ENCODE measurements at regions not wholly inside any gene's neighbourhood (a gene's known extent, or its start where the extent isn't known, plus 50 kb on each side); places are given as distances from the start of the nearest gene placed in this dataset.

DNA sequence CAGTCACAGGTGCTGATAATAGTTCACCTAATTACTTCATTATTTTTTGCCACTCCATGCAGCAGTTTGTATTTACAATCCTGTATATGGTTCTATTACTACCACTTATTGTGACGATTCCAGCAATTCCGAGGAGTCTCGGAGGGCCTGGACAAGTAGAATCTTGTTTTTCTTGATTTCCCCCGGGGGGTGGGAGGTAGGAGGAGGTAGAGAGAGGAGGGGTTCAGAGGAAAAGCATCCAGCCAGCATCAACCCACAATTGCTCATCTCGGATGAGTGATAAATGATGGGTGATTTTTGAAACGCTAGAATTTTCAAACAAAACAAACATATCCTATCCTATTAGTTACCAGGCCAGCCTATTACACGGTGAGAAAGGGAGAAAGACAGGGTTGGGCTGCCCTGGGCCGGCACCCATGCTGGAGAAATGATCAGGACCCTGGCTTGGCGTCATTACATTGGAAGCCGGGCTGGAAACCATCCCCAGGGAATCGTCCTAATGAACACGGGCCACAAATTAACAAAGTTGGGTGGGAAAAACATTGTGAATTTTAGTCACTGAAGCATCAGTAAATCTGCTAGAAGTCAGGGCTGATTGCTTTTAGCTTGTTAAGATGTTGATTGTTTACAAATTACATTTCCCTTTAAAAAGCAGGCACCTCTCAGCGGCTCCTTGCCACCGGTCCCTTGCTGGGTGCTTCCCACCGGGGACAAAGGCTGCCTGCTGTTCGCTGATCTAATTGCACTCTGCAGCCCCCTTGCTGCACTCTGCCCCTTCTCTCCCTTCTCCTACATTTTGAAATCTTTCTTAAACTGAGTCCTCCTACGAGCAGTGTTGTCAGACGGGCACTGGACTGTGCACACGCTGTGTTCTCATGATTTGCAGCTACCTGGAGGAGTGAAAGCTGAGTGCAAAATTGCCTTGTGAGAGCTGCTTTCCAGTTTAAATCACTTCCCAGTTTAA, 95.5 kb downstream of the FAM204A start:
- Histone ChIP-seq H3K36me3 (ENCODE audit: insufficient read depth, low read length) (no peaks in the 10 kb centered on the region), H3K27me3 (ENCODE audit: insufficient read depth, low read length) (peaks cover 60% of the 10 kb centered on the region), H2AFZ (ENCODE audit: low read depth, low read length) (no peak overlapping the region), H3K9me3 (ENCODE audit: low read length) (no peaks in the 10 kb centered on the region), H3K4me3 (ENCODE audit: low read length) (no peak overlapping the region), H3K4me1 (ENCODE audit: insufficient read depth, low read length) (no peaks in the 10 kb centered on the region)

DNA sequence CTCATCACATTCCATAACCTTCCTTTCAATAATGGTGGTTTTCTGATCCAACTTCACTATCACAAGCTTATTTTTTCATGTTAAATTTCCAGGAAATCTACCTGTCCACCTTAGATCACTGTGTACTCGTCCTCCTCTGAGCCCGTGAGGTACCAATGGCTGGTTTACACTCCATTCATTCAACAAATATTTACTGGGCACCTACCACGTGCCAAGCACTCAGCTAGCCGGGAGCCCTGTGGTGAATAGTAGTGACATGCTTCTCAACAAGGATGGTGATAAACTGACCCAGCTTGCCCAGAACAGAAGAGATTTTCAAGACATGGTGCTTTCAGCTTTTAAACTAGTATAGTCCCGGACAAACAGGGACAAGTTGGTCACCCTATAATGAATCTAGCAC, 98.2 kb downstream of the FAM204A start:
- H3K36me3 ChIP-seq (ENCODE audit: insufficient read depth, low read length) = no peaks in the 10 kb centered on the region
- H3K4me3 ChIP-seq (ENCODE audit: low read length) = no peak overlapping the region
- peaks cover 59% of the 10 kb centered on the region for H3K27me3 ChIP-seq (ENCODE audit: insufficient read depth, low read length)
- no peaks in the 10 kb centered on the region for H3K9me3 ChIP-seq (ENCODE audit: low read length)
- H3K4me1 ChIP-seq (ENCODE audit: insufficient read depth, low read length) = no peaks in the 10 kb centered on the region
- H2AFZ ChIP-seq (ENCODE audit: low read depth, low read length) = no peak overlapping the region

DNA sequence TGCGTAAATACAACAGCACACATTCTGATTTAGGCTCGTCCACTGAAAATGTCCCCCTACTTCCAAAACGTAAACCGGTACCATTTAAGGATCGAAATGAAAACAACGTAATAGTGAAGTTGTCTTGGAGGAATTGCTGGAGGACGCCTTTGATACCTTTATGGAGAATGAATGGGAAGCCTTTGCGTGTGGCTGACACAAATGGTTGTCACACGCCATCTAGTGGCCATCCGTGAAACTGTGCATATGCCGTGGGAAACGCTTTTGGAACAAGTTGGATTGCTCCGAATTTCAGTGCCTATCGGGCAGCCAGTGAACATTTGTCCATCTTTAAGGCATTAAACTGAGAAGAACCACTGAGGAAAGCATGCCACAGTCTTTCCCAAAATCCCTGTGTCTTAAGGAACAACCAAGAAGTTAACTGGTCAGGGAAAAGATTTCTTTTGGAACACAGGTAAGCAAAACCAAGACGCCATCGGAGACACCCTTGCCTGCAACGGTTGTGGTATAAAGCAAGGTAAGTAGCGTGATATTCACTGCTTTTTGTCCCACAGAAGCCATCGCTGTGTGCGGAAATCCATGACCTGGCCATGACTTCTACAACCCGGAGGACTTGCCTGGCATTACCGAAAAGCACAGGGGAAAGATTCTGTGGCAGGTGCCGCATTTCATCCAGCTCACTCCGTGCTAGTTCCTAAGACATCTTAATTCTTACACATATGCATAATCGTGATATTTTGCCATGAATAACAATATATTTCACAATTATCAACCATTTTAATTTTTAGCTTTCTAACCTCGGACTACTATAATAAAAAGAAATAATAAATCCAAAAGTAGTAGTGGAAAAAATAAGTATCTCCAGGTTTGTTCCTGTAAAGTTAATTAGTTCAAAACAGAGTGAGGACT, 100.6 kb downstream of the FAM204A start:
- Histone ChIP-seq H3K27me3 (ENCODE audit: insufficient read depth, low read length) (peaks cover 60% of the 10 kb centered on the region), H3K4me1 (ENCODE audit: insufficient read depth, low read length) (no peaks in the 10 kb centered on the region), H3K9me3 (ENCODE audit: low read length) (no peaks in the 10 kb centered on the region), H3K4me3 (ENCODE audit: low read length) (no peak overlapping the region), H2AFZ (ENCODE audit: low read depth, low read length) (no peak overlapping the region), H3K36me3 (ENCODE audit: insufficient read depth, low read length) (no peaks in the 10 kb centered on the region)

DNA sequence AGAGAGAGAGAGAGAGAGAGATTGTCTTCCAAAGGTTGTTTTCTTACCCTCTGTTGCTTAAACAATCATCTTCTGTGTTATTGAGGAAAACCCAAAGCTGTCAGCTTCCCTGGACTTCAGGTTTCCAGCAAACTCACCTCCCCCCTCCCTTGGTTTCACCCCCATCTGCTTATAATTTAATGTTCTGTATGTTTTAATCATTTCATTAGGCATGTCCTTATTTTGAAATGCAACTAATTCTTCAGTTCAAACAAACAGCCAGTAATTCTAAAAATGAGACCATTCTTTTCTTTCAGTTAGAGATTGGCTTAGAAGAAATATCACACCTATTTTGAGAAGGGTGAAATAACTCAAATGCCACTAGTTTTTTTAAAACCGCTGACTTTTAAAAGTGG, 102.9 kb downstream of the FAM204A start:
- no peaks in the 10 kb centered on the region for H3K36me3 ChIP-seq (ENCODE audit: insufficient read depth, low read length)
- H3K4me1 ChIP-seq (ENCODE audit: insufficient read depth, low read length) = no peaks in the 10 kb centered on the region
- H2AFZ ChIP-seq (ENCODE audit: low read depth, low read length) = no peak overlapping the region
- no peak overlapping the region for H3K4me3 ChIP-seq (ENCODE audit: low read length)
- no peaks in the 10 kb centered on the region for H3K9me3 ChIP-seq (ENCODE audit: low read length)
- H3K27me3 ChIP-seq (ENCODE audit: insufficient read depth, low read length) = peaks cover 53% of the 10 kb centered on the region

DNA sequence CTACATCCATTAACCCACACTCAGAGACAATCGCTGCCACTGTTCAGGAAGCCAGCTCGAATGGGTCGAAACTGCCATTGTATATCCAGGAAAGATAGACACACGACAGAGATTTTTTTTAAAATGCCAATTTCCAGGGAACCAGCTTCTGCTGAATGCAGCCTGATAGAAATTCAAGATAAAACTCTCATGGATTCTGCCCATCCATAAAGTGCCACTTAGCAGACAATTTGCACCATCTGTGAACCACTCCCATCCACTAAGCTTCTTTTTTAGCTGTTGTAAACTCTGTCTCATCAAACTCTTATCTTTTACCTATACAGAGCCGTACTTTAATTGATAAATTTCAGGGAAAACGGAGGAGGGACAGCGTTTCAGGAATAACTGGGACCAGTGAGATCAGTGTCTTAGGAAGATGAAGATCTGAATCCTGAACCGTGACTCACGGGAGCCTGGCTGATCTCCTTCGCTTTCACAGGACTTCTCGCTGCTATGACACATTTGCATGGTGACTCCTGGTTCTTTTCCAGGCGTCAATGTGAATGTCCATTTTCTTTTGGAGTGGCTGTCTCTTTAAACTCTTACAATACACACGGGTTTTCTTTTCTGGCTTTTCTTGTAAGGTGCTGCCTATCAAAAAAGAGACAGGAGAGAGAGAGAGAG, 103.4 kb downstream of the FAM204A start:
- Histone ChIP-seq H3K9me3 (ENCODE audit: low read length) (no peaks in the 10 kb centered on the region), H3K27me3 (ENCODE audit: insufficient read depth, low read length) (peaks cover 47% of the 10 kb centered on the region), H2AFZ (ENCODE audit: low read depth, low read length) (no peak overlapping the region)

DNA sequence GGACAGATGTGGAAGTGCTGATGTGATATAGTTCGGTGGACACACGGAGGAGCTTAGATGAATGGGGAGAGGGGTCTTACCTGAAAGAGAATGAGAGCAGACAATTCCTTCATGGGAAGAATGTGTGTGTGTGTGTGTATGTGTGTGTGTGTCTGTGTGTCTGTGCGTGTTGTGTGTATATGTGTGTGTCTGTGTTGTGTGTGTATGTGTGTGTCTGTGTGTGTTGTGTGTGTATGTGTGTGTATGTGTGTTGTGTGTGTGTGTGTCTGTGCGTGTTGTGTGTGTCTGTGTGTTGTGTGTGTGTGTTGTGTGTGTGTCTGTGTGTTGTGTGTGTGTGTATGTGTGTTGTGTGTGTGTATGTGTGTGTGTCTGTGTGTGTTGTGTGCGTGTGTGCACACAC, 104.2 kb downstream of the FAM204A start:
- no peaks in the 10 kb centered on the region for H3K9me3 ChIP-seq (ENCODE audit: low read length)
- no peak overlapping the region for H3K4me3 ChIP-seq (ENCODE audit: low read length)
- peaks cover 44% of the 10 kb centered on the region for H3K27me3 ChIP-seq (ENCODE audit: insufficient read depth, low read length)
- H3K36me3 ChIP-seq (ENCODE audit: insufficient read depth, low read length) = no peaks in the 10 kb centered on the region
- no peak overlapping the region for H2AFZ ChIP-seq (ENCODE audit: low read depth, low read length)
- no peaks in the 10 kb centered on the region for H3K4me1 ChIP-seq (ENCODE audit: insufficient read depth, low read length)

More for the DNA sequence above, 103.4 kb downstream of the FAM204A start:
- H3K36me3 ChIP-seq (ENCODE audit: insufficient read depth, low read length) = no peaks in the 10 kb centered on the region
- no peaks in the 10 kb centered on the region for H3K4me1 ChIP-seq (ENCODE audit: insufficient read depth, low read length)
- no peak overlapping the region for H3K4me3 ChIP-seq (ENCODE audit: low read length)

DNA sequence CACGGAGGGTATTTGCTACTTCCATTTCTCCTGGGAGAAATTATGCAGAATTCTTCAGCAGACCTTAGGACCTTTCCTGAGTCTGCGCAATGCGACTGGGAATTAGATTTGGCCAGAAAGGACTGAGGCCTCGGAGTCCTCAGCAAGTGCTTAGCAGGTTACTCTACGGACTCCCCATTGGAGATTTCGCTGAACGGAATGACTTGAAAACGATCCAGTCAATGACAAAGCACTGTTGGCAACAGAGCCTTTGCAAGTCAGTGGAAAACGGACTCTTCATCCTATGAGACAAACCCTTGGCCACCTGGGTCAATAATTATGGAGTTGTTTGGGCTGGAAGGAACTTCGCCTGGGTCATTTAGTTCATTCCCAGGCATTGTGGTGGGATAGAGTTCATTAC, 107.4 kb downstream of the FAM204A start:
- Histone ChIP-seq H3K36me3 (ENCODE audit: insufficient read depth, low read length) (no peaks in the 10 kb centered on the region), H3K4me1 (ENCODE audit: insufficient read depth, low read length) (no peaks in the 10 kb centered on the region), H3K27me3 (ENCODE audit: insufficient read depth, low read length) (peaks cover 37% of the 10 kb centered on the region)

DNA sequence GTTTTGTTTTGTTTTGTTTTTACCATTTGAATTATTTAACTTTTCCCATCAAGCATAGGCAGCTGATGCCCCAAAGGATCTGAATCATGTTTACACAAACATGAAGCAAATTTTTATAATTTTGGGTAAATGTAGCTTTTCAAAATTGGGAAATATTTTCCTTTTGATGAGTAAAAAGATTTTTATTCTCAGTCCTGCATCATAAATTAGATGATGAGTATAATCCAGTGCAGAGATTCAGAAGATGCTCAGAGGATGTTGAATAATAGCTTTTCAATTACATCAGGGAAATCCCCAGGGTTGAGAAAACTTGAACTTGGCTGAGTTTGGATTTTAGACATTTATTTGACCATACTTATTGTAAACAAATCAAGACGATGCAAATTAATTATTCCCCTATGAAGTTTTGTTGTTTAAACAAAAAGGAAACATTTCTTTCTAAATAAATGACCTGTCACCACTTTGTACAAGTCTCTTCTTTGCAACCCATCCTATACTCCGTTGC, 121.7 kb downstream of the FAM204A start:
- Histone ChIP-seq H3K4me1 (ENCODE audit: insufficient read depth, low read length) (peaks cover 2% of the 10 kb centered on the region), H3K4me3 (ENCODE audit: low read length) (no peak overlapping the region), H3K9me3 (ENCODE audit: low read length) (no peaks in the 10 kb centered on the region), H3K36me3 (ENCODE audit: insufficient read depth, low read length) (no peaks in the 10 kb centered on the region), H3K27me3 (ENCODE audit: insufficient read depth, low read length) (no peaks in the 10 kb centered on the region), H2AFZ (ENCODE audit: low read depth, low read length) (no peak overlapping the region)

More for the DNA sequence above, 107.4 kb downstream of the FAM204A start:
- H3K4me3 ChIP-seq (ENCODE audit: low read length) = no peak overlapping the region
- H2AFZ ChIP-seq (ENCODE audit: low read depth, low read length) = no peak overlapping the region
- no peaks in the 10 kb centered on the region for H3K9me3 ChIP-seq (ENCODE audit: low read length)

DNA sequence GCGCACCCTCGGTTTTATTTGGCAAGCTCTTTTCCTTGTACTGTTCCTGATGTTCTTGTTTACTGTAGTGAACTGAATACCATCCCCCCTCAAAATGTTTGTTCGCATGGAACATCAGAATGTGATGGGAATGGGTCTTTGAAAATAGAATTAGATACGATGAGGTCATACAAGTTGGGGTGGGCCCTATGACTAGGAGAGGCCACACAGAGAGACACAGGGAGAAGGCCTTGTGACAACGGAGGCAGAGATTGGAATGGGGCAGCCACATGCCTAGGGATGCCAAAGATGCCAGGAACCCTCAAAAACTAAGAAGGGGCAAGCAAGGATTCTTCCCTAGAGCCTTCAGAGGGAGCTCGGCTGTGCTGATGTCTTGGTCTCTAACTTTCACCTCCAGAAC, 123.6 kb downstream of the FAM204A start:
- H3K36me3 ChIP-seq (ENCODE audit: insufficient read depth, low read length) = no peaks in the 10 kb centered on the region
- no peak overlapping the region for H3K4me3 ChIP-seq (ENCODE audit: low read length)
- no peaks in the 10 kb centered on the region for H3K27me3 ChIP-seq (ENCODE audit: insufficient read depth, low read length)
- H3K4me1 ChIP-seq (ENCODE audit: insufficient read depth, low read length) = peaks cover 2% of the 10 kb centered on the region
- no peak overlapping the region for H2AFZ ChIP-seq (ENCODE audit: low read depth, low read length)
- no peaks in the 10 kb centered on the region for H3K9me3 ChIP-seq (ENCODE audit: low read length)

DNA sequence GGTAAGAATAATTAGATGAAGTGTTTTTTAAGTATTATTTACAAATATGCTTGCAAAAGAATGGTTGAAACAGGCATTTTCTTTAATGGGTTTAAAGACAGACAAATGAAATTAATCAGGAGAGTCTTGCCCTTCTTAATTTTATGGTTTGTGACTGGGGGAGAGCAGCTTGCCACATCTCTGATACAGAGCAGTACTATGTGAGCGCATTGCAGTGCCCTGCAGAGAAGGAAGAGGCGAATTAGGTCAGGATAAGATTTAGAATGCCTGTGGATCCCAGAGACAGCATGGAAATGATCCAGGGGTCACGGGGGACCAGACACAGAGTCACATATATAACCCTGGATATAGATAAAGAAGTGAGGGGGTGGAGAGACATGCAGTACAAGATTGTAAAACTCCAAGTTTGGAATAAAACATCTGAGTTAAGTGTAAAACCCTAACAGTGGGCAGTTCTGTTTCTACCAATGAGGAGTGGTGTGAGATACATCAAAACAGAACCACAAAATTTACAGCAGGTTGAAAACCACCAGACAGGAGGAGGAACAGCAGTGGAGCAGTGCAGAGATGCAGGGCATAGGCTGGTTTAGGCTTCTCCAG, 125.5 kb downstream of the FAM204A start:
- no peak overlapping the region for H2AFZ ChIP-seq (ENCODE audit: low read depth, low read length)
- no peaks in the 10 kb centered on the region for H3K27me3 ChIP-seq (ENCODE audit: insufficient read depth, low read length)
- H3K4me3 ChIP-seq (ENCODE audit: low read length) = no peak overlapping the region
- no peaks in the 10 kb centered on the region for H3K36me3 ChIP-seq (ENCODE audit: insufficient read depth, low read length)
- no peaks in the 10 kb centered on the region for H3K9me3 ChIP-seq (ENCODE audit: low read length)
- peaks cover 2% of the 10 kb centered on the region for H3K4me1 ChIP-seq (ENCODE audit: insufficient read depth, low read length)

DNA sequence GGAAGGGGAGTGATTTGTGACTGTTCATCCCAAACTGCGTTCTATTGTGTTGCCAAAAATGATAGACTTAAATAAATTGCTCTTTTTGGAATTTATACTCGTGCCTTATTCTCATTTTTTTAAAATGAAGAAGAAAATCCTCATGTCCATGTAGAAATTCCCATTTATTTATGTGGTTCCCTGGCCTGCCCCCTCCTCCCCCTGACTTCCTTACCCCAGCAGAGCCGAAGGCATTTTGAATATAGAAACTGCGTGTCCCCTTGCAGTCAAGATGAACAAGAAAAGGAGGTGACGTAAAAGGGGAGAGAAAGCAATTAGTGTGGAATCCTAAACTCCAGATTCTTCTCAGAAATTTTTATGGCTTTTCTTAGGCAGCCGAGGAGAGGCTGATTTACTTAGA, 126.1 kb downstream of the FAM204A start:
- Histone ChIP-seq H3K4me1 (ENCODE audit: insufficient read depth, low read length) (peaks cover 2% of the 10 kb centered on the region), H3K36me3 (ENCODE audit: insufficient read depth, low read length) (no peaks in the 10 kb centered on the region), H3K9me3 (ENCODE audit: low read length) (no peaks in the 10 kb centered on the region), H3K27me3 (ENCODE audit: insufficient read depth, low read length) (no peaks in the 10 kb centered on the region), H2AFZ (ENCODE audit: low read depth, low read length) (no peak overlapping the region), H3K4me3 (ENCODE audit: low read length) (no peak overlapping the region)

DNA sequence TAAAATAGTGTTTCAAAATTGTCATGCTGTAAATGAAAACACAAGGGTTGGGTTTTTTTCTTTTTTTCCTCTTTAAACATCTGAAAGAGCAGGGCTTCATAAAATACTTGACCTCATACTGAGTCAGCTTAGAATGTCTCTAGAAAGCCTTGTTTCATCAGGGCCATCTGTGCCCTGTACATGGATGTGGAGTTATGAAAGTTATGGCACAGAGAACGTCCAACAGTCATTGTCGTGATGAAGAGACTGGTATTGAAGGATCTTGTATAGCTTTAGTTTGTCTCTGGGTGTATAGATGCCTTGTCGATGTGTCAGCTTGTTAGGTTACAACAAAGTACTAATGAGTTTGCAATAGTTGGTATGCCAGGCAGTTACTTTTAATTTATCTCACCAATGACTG, 127.3 kb downstream of the FAM204A start:
- Histone ChIP-seq H3K4me3 (ENCODE audit: low read length) (no peak overlapping the region), H3K36me3 (ENCODE audit: insufficient read depth, low read length) (no peaks in the 10 kb centered on the region), H3K27me3 (ENCODE audit: insufficient read depth, low read length) (no peaks in the 10 kb centered on the region), H2AFZ (ENCODE audit: low read depth, low read length) (no peak overlapping the region), H3K9me3 (ENCODE audit: low read length) (no peaks in the 10 kb centered on the region), H3K4me1 (ENCODE audit: insufficient read depth, low read length) (peaks cover 2% of the 10 kb centered on the region)
